ENCODE measurements at regions not wholly inside any gene's neighbourhood (a gene's known extent, or its start where the extent isn't known, plus 50 kb on each side); places are given as distances from the start of the nearest gene placed in this dataset.

DNA sequence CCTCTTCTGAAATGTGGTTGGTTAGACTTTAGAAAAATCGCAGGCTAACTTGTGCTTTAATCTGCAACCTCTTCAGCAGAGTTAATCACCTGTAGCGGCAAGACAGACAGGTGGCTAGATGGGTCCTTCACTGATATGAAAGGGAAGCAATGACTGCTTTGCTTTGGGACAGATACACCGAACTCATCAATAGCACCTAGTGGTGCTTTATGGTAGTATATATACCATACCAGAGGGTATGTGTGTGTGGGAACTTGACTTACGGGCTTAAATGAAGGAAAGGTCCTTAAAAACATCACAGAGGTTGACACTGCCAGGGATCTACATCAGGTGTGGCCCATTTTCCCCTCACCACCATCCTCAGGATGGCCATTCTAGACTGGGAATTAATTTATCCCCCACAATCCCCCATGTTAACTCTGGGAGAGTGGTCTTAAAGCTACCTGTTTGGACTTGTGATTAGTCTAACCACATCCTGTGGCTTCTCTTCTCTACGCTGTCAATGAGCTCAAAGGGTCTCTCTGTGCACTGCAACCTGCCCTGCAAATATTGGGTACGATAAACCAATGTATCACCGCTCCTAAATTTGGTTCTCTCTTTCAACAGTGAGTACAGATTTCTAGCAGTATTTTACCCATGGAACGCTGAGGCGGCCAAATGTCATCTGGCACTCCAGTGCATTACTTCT is 162.7 kb downstream of the SIPA1L2 start:
- TF ChIP-seq POLR2AphosphoS5 (IDR thresholded peaks at IDR 0.05; ENCODE audit: low read depth, low read length): no peak
- TF ChIP-seq TCF7L2 (IDR thresholded peaks at IDR 0.05; ENCODE audit: low read depth, low read length): no peak
- TF ChIP-seq, protein P1, sequence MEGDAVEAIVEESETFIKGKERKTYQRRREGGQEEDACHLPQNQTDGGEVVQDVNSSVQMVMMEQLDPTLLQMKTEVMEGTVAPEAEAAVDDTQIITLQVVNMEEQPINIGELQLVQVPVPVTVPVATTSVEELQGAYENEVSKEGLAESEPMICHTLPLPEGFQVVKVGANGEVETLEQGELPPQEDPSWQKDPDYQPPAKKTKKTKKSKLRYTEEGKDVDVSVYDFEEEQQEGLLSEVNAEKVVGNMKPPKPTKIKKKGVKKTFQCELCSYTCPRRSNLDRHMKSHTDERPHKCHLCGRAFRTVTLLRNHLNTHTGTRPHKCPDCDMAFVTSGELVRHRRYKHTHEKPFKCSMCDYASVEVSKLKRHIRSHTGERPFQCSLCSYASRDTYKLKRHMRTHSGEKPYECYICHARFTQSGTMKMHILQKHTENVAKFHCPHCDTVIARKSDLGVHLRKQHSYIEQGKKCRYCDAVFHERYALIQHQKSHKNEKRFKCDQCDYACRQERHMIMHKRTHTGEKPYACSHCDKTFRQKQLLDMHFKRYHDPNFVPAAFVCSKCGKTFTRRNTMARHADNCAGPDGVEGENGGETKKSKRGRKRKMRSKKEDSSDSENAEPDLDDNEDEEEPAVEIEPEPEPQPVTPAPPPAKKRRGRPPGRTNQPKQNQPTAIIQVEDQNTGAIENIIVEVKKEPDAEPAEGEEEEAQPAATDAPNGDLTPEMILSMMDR (IDR thresholded peaks at IDR 0.05): 0 out of 2 replicates have a peak, but pooled peaks have one; percentile 6
- TF ChIP-seq, protein P2, sequence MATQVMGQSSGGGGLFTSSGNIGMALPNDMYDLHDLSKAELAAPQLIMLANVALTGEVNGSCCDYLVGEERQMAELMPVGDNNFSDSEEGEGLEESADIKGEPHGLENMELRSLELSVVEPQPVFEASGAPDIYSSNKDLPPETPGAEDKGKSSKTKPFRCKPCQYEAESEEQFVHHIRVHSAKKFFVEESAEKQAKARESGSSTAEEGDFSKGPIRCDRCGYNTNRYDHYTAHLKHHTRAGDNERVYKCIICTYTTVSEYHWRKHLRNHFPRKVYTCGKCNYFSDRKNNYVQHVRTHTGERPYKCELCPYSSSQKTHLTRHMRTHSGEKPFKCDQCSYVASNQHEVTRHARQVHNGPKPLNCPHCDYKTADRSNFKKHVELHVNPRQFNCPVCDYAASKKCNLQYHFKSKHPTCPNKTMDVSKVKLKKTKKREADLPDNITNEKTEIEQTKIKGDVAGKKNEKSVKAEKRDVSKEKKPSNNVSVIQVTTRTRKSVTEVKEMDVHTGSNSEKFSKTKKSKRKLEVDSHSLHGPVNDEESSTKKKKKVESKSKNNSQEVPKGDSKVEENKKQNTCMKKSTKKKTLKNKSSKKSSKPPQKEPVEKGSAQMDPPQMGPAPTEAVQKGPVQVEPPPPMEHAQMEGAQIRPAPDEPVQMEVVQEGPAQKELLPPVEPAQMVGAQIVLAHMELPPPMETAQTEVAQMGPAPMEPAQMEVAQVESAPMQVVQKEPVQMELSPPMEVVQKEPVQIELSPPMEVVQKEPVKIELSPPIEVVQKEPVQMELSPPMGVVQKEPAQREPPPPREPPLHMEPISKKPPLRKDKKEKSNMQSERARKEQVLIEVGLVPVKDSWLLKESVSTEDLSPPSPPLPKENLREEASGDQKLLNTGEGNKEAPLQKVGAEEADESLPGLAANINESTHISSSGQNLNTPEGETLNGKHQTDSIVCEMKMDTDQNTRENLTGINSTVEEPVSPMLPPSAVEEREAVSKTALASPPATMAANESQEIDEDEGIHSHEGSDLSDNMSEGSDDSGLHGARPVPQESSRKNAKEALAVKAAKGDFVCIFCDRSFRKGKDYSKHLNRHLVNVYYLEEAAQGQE (IDR thresholded peaks at IDR 0.05; ENCODE audit: insufficient read depth in 1 of 2, low read depth in 2 of 2, low read length in 1 of 2): no peak
- TF ChIP-seq SIN3A (IDR thresholded peaks at IDR 0.05; ENCODE audit: borderline replicate concordance, insufficient read depth, low read depth, low read length): no peak
